Activated naive CD4-positive, alpha-beta T cell treated with anti-CD3 and anti-CD28 coated beads, Interleukin-2, amount 10 ng/mL, durations not matched to agents 7 days and 5 days (primary cell): ENCODE measurements at regions not wholly inside any gene's neighbourhood (a gene's known extent, or its start where the extent isn't known, plus 50 kb on each side); places are given as distances from the start of the nearest gene placed in this dataset.

ENCODE experiments used
- CTCF ChIA-PET: fragments of 350-600 bp; sonication (Branson Sonifier 250); formaldehyde crosslinking; loops from one replicate; lab custom pipeline; 2021; ENCODE audit warnings: antibody characterized with exemption; lab: Charles Lee
- DNase-seq: peaks from one replicate; pipeline ENCODE4 v3.0.0-alpha.2; 2020
- H3K27ac Mint-ChIP-seq: one replicate; pipeline ENCODE4 v1.8.0; 2021; ENCODE audit warnings: mild to moderate bottlenecking, moderate library complexity, mixed read lengths
- H3K27me3 Mint-ChIP-seq: one replicate; pipeline ENCODE4 v1.8.0; 2021; ENCODE audit warnings: mild to moderate bottlenecking, mixed read lengths
- H3K36me3 Mint-ChIP-seq: one replicate; pipeline ENCODE4 v1.8.0; 2021; ENCODE audit warnings: mixed read lengths
- H3K4me1 Mint-ChIP-seq: one replicate; pipeline ENCODE4 v1.8.0; 2021; ENCODE audit warnings: mixed read lengths
- H3K4me3 Mint-ChIP-seq: one replicate; pipeline ENCODE4 v1.8.0; 2021; ENCODE audit warnings: mild to moderate bottlenecking, moderate library complexity, mixed read lengths
- H3K9me3 Mint-ChIP-seq: one replicate; pipeline ENCODE4 v1.8.0; 2021; ENCODE audit warnings: mixed read lengths

DNA sequence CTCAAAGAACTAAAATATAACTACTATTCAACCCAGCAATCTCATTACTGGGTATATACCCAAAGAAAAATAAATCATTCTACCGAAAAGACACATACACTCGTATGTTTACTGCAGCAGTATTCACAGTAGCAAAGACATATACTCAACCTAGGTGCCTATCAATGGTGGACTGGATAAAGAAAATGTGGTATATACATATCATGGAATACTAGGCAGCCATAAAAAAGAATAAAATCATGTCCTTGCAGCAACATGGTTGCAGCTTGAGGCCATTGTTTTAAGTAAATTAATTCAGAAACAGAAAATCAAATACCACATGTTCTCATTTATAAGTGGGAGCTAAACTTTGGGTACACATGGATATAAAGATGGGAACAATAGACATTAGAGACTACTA is 266.2 kb upstream of the POU3F1 start:
- Mint-ChIP-seq H3K27ac (no peak overlapping the region), H3K27me3 (peaks cover 6% of the 10 kb centered on the region), H3K4me1 (no peaks in the 10 kb centered on the region), H3K9me3 (no peaks in the 10 kb centered on the region), H3K36me3 (no peaks in the 10 kb centered on the region), H3K4me3 (no peak overlapping the region)
- no peak for DNase-seq
- CTCF ChIA-PET = no interaction called here

DNA sequence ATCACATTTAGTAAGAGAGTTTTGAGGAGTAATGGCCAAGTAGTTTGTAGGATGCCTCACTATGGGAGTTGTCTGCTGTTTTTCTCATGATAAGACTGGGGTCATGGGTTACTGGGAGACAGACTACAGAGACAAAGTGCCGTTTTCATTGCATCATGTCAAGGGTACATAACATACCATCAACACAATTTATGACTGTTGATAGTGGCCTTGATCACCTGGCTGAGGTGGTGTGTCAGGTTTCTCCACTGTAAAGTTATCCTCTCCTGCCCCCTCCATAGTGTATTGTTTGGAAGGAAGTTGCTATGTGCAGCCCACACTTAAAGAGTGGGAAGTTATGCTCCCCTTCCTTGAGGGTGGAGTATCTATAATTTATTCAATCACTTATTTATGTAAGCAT is 263.5 kb upstream of the POU3F1 start:
- no peak for DNase-seq
- no peaks in the 10 kb centered on the region for H3K4me1 Mint-ChIP-seq
- H3K36me3 Mint-ChIP-seq = no peaks in the 10 kb centered on the region
- H3K9me3 Mint-ChIP-seq = no peaks in the 10 kb centered on the region
- CTCF ChIA-PET = no interaction called here
- peaks cover 10% of the 10 kb centered on the region for H3K27me3 Mint-ChIP-seq
- H3K4me3 Mint-ChIP-seq = no peak overlapping the region
- no peak overlapping the region for H3K27ac Mint-ChIP-seq

DNA sequence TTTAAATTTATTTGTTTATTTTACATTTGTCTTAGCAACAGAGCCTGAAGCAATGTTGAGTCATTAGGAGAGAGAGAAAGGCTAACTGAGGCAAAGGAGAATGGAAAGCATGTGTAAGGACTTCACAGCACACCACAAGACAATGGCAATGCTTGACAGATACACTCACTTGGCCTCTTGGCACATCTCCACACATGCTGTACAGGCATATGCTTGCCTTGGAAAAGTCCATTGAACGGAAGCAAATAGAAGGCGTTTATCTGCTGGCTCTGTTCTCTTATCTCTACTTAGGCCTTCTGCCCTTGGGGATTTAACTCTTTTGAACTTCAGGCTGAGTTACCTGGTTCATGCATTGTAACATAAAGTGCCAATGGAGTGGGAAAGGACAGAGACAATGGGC is 262.2 kb upstream of the POU3F1 start:
- Mint-ChIP-seq H3K4me1 (no peaks in the 10 kb centered on the region), H3K27ac (no peak overlapping the region), H3K36me3 (no peaks in the 10 kb centered on the region), H3K4me3 (no peak overlapping the region), H3K27me3 (peaks cover 10% of the 10 kb centered on the region), H3K9me3 (no peaks in the 10 kb centered on the region)
- CTCF ChIA-PET = no interaction called here
- no peak for DNase-seq

DNA sequence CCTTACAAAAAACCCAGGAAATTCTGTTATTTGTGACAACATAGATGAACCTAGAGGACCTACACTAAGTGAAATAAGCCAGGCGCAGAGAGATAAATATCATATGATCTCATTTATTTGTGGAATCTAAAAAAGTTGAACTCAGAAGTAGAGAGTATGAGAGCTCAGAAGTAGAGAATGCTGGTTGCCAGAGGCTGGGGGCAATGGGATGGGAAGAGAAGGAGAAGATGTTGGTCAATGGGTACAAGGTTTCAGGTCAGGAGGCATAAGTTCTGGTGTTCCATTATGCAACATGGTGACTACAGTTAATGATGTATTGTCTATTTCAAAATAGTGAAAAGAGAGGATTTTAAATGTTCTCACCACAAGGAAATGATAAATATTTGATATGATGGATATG is 259.1 kb upstream of the POU3F1 start:
- Mint-ChIP-seq H3K4me1 (no peaks in the 10 kb centered on the region), H3K27ac (no peak overlapping the region), H3K9me3 (no peaks in the 10 kb centered on the region), H3K36me3 (no peaks in the 10 kb centered on the region), H3K4me3 (no peak overlapping the region), H3K27me3 (peaks cover 14% of the 10 kb centered on the region)
- no peak for DNase-seq
- CTCF ChIA-PET = interaction anchor here (0.6 kb wide), 1 partner anchor 504 kb away, joined by 4 read pairs; no protein-coding TSS in a partner anchor

DNA sequence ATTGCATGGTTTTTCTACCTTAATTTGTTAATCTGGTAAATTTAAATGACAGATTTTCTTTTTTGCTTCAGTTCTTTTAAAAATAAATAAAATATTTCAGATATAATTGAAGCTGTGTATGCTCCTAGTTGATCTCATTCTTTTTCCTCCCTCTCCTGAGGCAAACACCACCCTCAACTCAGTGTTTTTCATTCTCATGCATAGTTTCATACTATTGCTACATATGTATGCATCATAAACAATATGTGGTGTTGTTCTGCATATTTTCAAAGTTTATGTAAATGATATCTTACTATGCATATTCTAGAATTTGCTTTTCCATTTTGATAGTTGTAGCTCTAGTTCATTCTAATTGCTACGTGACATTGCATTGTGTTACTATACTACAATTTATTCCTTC is 257.2 kb upstream of the POU3F1 start:
- CTCF ChIA-PET = no interaction called here
- H3K27me3 Mint-ChIP-seq = peaks cover 10% of the 10 kb centered on the region
- no peak for DNase-seq
- no peak overlapping the region for H3K27ac Mint-ChIP-seq
- no peak overlapping the region for H3K4me3 Mint-ChIP-seq
- H3K4me1 Mint-ChIP-seq = no peaks in the 10 kb centered on the region
- no peaks in the 10 kb centered on the region for H3K36me3 Mint-ChIP-seq
- no peaks in the 10 kb centered on the region for H3K9me3 Mint-ChIP-seq

DNA sequence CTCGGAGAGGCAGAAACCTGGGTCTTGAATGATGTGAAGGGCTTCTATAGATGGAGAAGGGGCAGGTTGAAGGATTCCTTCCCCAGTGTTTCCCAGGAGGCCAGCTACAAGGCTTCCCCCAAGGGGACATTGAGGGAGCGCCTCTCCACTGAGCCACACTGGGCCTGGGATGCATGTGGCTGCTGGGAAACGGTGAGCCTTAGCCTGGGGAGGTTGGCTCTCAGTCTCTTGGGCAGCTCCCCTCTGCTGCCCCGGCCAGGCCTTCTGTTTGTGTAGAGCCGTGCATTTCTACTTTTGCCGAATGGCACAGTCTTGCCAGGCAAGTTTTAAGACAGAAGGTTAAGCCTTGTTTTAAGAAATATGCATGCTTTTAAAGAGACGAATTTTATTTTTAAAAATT is 254.4 kb upstream of the POU3F1 start:
- Mint-ChIP-seq H3K4me3 (no peak overlapping the region), H3K9me3 (no peaks in the 10 kb centered on the region), H3K36me3 (no peaks in the 10 kb centered on the region), H3K27me3 (peaks cover 30% of the 10 kb centered on the region), H3K4me1 (no peaks in the 10 kb centered on the region), H3K27ac (no peak overlapping the region)
- CTCF ChIA-PET = no interaction called here
- DNase-seq = no peak

DNA sequence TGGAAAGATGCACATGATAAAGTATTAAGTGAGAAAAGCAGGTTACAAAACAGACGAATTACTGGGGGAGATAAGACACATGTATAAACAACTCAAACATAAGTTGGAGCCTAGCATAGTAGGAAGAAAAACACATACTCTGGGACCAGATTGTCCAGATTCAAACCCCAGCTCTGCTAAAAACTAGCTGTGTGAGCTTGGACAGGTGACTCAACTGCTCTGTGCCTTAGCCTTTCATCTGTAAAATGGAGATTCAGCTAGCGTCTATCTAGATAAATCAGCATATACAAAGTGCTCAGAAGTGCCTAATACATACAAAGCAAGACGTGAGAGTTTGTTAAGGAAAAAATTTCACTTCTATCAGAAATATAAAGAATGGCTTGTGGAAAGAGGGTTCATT is 254.0 kb upstream of the POU3F1 start:
- CTCF ChIA-PET = no interaction called here
- H3K9me3 Mint-ChIP-seq = no peaks in the 10 kb centered on the region
- H3K27me3 Mint-ChIP-seq = peaks cover 27% of the 10 kb centered on the region
- H3K4me1 Mint-ChIP-seq = no peaks in the 10 kb centered on the region
- H3K27ac Mint-ChIP-seq = no peak overlapping the region
- H3K4me3 Mint-ChIP-seq = no peak overlapping the region
- DNase-seq = no peak
- H3K36me3 Mint-ChIP-seq = no peaks in the 10 kb centered on the region

DNA sequence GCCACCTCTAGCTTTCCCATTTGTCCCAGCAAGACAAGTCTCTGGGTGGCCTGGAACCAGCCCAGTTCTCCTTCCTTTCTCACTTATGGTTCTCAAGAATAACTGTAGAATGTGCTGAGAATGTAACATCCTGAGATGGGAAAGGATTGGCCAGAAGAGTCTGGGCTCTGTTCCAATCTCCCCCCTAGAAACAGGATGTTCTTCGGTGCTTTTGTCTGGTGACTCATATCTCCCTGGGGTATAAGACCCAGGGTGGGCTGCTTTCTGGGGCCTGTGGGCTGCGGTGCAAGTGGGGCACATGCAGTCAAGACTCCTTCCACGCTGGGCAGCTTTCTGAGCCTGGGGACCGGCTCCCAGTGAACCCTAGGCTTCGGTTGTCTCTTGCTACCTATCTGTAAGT is 251.2 kb upstream of the POU3F1 start:
- DNase-seq = no peak
- no peaks in the 10 kb centered on the region for H3K4me1 Mint-ChIP-seq
- H3K27me3 Mint-ChIP-seq = peaks cover 39% of the 10 kb centered on the region
- H3K4me3 Mint-ChIP-seq = no peak overlapping the region
- no peaks in the 10 kb centered on the region for H3K9me3 Mint-ChIP-seq
- no peak overlapping the region for H3K27ac Mint-ChIP-seq
- no peaks in the 10 kb centered on the region for H3K36me3 Mint-ChIP-seq
- CTCF ChIA-PET = no interaction called here

DNA sequence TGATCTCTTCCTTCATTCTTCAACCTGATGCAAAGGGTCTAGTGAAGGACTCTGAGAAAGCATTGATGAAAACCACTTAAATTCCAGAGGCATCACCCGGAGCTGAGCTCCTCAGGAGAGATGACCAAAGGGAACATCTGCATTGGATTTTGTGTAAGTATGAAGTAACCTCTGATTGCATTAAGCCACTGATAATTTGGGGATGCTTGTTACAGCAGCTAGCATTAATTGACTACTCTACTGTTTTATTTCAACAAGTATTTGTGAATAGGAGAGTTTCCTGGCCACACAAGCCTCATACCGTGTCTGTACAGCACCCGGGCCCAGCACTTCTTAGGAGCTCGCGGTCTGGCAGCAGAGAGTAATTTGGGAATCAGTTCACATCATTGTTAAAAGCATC is 250.7 kb upstream of the POU3F1 start:
- no peak for DNase-seq
- H3K36me3 Mint-ChIP-seq = no peaks in the 10 kb centered on the region
- CTCF ChIA-PET = no interaction called here
- no peaks in the 10 kb centered on the region for H3K9me3 Mint-ChIP-seq
- peaks cover 45% of the 10 kb centered on the region for H3K27me3 Mint-ChIP-seq
- no peaks in the 10 kb centered on the region for H3K4me1 Mint-ChIP-seq
- no peak overlapping the region for H3K4me3 Mint-ChIP-seq
- H3K27ac Mint-ChIP-seq = no peak overlapping the region

DNA sequence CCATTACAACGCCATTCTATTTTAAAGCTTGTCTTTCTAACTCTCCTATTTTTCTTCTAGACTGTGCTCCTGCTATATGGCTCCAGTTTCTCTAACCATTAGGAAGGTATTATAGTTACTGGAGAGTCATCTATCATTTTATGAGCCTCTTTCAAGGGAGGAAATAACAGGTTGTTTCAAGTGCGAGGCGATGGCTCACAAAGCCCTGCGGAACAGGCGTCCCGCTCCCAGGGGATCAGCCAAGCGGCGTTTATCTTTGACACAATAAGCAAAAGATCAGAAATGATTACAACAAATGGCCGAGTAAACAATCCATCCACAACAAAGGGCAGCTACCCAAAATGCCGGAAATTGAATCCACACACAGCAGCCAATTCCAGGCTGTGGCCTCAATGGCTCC is 249.5 kb upstream of the POU3F1 start:
- Mint-ChIP-seq H3K27me3 (peaks cover 56% of the 10 kb centered on the region), H3K4me3 (no peak overlapping the region), H3K36me3 (no peaks in the 10 kb centered on the region), H3K9me3 (no peaks in the 10 kb centered on the region), H3K27ac (no peak overlapping the region), H3K4me1 (no peaks in the 10 kb centered on the region)
- CTCF ChIA-PET = interaction anchor here (1.3 kb wide), 1 partner anchor 10 kb away, joined by 3 read pairs; no protein-coding TSS in a partner anchor
- DNase-seq = no peak

DNA sequence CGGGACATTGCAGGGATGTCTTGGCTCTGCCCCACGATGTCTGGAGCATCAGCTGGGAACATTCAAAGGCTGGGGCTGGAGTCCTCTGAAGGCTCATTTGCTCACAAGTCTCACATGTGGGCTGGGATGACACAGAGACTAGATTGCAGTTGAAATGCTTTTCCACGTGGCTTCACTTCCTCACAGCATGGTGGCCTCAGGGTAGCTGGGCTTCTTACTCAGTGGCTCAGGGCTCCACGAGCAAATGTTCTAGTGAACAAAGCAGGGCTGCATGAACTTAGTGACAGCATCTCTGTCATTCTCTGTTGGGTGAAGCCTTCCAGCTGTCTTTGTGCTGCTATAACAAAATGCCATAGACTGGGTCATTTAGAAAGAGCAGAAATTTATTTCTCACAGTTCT is 247.0 kb upstream of the POU3F1 start:
- DNase-seq = no peak
- Mint-ChIP-seq H3K36me3 (no peaks in the 10 kb centered on the region), H3K4me3 (no peak overlapping the region), H3K27ac (no peak overlapping the region), H3K9me3 (no peaks in the 10 kb centered on the region), H3K27me3 (peaks cover 59% of the 10 kb centered on the region), H3K4me1 (no peaks in the 10 kb centered on the region)
- CTCF ChIA-PET = interaction anchor here (1.2 kb wide), 1 partner anchor 58 kb away, joined by 3 read pairs; no protein-coding TSS in a partner anchor

DNA sequence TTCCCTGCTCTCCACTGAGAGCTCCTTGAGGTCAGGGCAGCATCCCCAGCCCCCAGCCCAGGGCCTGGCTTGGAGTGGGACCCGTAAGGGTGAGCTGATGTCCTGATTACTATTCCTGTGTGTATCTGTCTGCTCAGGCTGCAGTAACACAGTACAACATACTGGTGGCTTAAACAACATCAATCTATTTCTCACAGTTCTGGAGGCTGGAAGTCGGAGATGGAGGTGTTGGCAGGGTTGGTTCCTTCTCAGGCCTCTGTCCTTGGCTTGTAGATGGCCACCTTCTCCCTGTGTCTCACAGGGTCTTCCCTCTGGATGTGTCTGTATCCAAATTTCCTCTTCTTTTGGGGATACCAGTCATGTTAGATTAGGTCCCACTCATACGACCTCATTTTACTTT is 246.4 kb upstream of the POU3F1 start:
- CTCF ChIA-PET = no interaction called here
- Mint-ChIP-seq H3K4me3 (no peak overlapping the region), H3K4me1 (no peaks in the 10 kb centered on the region), H3K27ac (no peak overlapping the region), H3K27me3 (peaks cover 53% of the 10 kb centered on the region), H3K9me3 (no peaks in the 10 kb centered on the region), H3K36me3 (no peaks in the 10 kb centered on the region)
- no peak for DNase-seq

DNA sequence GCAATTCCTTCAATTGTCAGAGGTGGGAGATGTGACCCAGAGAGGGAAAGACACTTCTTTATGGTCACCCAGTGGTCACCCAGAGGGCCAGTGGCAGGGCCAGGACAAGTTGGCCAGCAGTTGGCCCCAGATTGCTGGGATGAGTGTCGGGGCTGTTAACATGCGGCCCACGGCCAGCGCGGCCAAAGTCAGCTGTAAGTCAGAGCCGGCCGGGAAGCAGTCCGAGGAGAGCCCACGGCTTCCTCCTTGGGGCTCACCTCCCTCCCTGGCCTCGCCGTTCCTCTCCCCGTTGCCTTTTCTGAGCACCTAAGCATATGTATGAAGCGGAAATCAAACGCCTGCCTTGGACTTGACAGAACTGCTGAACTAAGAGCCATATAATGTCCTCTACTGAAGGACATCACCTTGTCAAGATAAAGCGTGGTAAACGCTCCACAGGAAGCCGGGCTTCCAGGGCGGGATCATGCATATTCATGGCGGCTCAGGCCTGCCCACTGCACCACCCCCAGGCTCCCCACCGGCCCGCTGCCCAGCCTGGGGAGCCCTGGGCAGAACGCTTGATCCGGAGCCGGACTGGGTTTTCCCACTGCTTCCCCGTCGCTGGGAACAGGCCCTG is 245.4 kb upstream of the POU3F1 start:
- DNase-seq = no peak
- Mint-ChIP-seq H3K27ac (no peak overlapping the region), H3K36me3 (no peaks in the 10 kb centered on the region), H3K4me1 (no peaks in the 10 kb centered on the region), H3K27me3 (peaks cover 51% of the 10 kb centered on the region), H3K9me3 (no peaks in the 10 kb centered on the region), H3K4me3 (no peak overlapping the region)
- CTCF ChIA-PET = no interaction called here

DNA sequence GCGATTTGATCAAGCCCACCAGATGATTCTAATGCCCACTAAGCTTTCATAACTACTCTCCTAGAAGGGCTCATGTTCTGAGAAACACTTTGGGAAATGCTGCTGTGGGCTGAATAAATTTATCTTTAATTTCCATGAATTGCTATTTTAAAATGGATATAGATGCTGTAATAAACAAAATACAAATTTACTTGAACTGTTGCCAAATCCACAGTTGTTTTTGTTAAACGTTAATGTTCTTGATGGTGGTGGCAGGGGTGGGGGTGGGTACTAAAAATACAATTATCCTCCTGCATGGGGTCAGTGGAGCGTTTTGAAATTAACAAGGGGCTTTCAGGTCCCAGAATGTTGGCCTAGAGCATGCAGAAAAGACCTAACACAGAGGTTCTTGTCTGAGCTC is 244.7 kb upstream of the POU3F1 start:
- CTCF ChIA-PET = no interaction called here
- H3K4me1 Mint-ChIP-seq = no peaks in the 10 kb centered on the region
- H3K4me3 Mint-ChIP-seq = no peak overlapping the region
- no peak for DNase-seq
- H3K27me3 Mint-ChIP-seq = peaks cover 48% of the 10 kb centered on the region
- no peak overlapping the region for H3K27ac Mint-ChIP-seq
- H3K9me3 Mint-ChIP-seq = no peaks in the 10 kb centered on the region
- no peaks in the 10 kb centered on the region for H3K36me3 Mint-ChIP-seq

DNA sequence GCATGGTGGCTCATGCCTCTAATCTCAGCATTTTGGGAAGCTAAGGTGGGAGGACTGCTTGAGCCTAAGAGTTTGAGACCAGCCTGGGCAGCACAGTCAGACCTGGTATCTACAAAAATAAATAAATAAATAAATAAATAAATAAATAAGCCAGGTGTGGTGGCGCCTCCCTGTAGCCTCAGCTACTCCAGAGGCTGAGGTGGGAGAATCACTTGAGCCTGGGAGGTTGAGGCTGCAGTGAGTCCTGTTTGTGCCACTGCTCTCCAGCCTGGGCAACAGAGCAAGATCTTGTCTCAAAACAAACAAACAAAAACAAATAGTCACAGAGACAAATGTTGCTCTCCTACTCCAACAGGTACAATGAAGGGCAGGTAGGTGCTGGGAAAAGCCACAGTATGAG is 242.4 kb upstream of the POU3F1 start:
- DNase-seq = no peak
- H3K36me3 Mint-ChIP-seq = no peaks in the 10 kb centered on the region
- CTCF ChIA-PET = no interaction called here
- no peak overlapping the region for H3K4me3 Mint-ChIP-seq
- H3K27me3 Mint-ChIP-seq = peaks cover 48% of the 10 kb centered on the region
- no peaks in the 10 kb centered on the region for H3K4me1 Mint-ChIP-seq
- no peaks in the 10 kb centered on the region for H3K9me3 Mint-ChIP-seq
- H3K27ac Mint-ChIP-seq = no peak overlapping the region

DNA sequence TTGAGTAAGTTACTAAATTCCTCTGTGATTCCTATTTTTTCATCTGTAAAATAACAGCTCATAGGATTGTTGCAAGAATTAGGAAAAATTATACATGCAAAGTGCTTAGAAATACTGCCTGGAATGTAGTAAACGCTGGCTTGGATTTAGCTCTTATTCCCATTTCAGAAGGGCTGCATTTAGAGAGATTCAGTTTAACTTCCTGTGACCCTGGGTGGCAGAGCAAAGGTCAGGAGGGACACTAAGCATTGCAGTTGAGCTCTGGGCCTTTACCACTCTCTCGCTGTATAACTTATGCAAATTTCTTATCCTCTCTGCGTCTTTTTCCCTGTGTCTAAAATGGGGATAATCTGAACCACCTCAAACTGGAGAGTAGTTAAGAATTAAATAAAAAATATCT is 241.0 kb upstream of the POU3F1 start:
- DNase-seq = no peak
- H3K27me3 Mint-ChIP-seq = peaks cover 48% of the 10 kb centered on the region
- H3K4me1 Mint-ChIP-seq = no peaks in the 10 kb centered on the region
- H3K9me3 Mint-ChIP-seq = no peaks in the 10 kb centered on the region
- H3K36me3 Mint-ChIP-seq = no peaks in the 10 kb centered on the region
- no peak overlapping the region for H3K27ac Mint-ChIP-seq
- CTCF ChIA-PET = no interaction called here
- no peak overlapping the region for H3K4me3 Mint-ChIP-seq
